ENCODE measurements at regions not wholly inside any gene's neighbourhood (a gene's known extent, or its start where the extent isn't known, plus 50 kb on each side); places are given as distances from the start of the nearest gene placed in this dataset.

DNA sequence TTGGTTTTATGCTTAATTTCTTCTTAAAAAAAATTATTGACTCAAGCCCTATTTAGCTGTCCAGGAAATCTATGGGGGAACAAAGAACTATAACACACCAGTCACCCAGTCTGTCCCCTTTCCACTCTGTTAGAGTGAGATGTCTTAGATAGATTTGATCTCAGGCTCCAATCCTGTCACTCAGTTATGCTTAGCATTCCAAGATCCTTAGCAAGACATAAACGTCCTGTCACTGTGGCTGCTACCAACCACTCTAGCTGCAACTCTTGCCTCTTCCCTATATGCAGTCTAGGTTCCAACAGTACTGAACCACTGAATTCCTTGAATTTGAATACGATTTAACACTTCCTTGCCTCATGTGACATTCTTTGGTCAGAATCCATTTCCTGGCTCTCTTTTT is 241.9 kb upstream of the NWD2 start:
- TF ChIP-seq MXI1 (conservative IDR thresholded peaks at IDR 0.05; ENCODE audit: poor library complexity, severe bottlenecking): no peak
- TF ChIP-seq EP300 (conservative IDR thresholded peaks at IDR 0.05; ENCODE audit: poor library complexity, severe bottlenecking): peak; percentile 16
- TF ChIP-seq, protein P1, sequence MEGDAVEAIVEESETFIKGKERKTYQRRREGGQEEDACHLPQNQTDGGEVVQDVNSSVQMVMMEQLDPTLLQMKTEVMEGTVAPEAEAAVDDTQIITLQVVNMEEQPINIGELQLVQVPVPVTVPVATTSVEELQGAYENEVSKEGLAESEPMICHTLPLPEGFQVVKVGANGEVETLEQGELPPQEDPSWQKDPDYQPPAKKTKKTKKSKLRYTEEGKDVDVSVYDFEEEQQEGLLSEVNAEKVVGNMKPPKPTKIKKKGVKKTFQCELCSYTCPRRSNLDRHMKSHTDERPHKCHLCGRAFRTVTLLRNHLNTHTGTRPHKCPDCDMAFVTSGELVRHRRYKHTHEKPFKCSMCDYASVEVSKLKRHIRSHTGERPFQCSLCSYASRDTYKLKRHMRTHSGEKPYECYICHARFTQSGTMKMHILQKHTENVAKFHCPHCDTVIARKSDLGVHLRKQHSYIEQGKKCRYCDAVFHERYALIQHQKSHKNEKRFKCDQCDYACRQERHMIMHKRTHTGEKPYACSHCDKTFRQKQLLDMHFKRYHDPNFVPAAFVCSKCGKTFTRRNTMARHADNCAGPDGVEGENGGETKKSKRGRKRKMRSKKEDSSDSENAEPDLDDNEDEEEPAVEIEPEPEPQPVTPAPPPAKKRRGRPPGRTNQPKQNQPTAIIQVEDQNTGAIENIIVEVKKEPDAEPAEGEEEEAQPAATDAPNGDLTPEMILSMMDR (IDR thresholded peaks at IDR 0.05; ENCODE audit: poor library complexity, severe bottlenecking): no peak
- TF ChIP-seq EZH2 (IDR thresholded peaks at IDR 0.05; ENCODE audit: borderline replicate concordance, insufficient read depth, low read length, poor library complexity, severe bottlenecking): no peak

Data from neural cell (in vitro differentiated cells).